MM.1S (cell line): ENCODE measurements at regions not wholly inside any gene's neighbourhood (a gene's known extent, or its start where the extent isn't known, plus 50 kb on each side); places are given as distances from the start of the nearest gene placed in this dataset.

Experiments
- DNase-seq: peaks from one replicate; pipeline ENCODE4 v3.0.0-alpha.2; 2015
- H2AFZ ChIP-seq: fragments of 300-600 bp; sonication (generic); 2 replicates; pipeline ENCODE4 v1.6.0; 2016; ENCODE audit warnings: antibody characterized with exemption, low read length
- H3F3A ChIP-seq: fragments of 300-600 bp; sonication (generic); 2 replicates; pipeline ENCODE4 v1.6.1; 2016; ENCODE audit warnings: mild to moderate bottlenecking, antibody characterized with exemption, low read length, moderate library complexity, mixed read lengths; ENCODE audit not compliant: insufficient read depth
- H3K27ac ChIP-seq: fragments of 300-600 bp; sonication (generic); 2 replicates; pipeline ENCODE4 v1.5.1; 2016; ENCODE audit warnings: mild to moderate bottlenecking, low read length
- H3K27me3 ChIP-seq: fragments of 300-600 bp; sonication (generic); replicated peaks from 2 replicates; pipeline ENCODE4 v1.6.0; 2016; ENCODE audit warnings: low read length; ENCODE audit not compliant: insufficient read depth
- H3K36me3 ChIP-seq: fragments of 300-600 bp; sonication (generic); replicated peaks from 2 replicates; pipeline ENCODE4 v1.6.1; 2016; ENCODE audit warnings: mild to moderate bottlenecking, low read length, mixed read lengths; ENCODE audit not compliant: insufficient read depth
- H3K4me1 ChIP-seq: fragments of 300-600 bp; sonication (generic); 2 replicates; pipeline ENCODE4 v1.6.1; 2016; ENCODE audit warnings: low read length, mixed read lengths
- H3K4me2 ChIP-seq: fragments of 300-600 bp; sonication (generic); 2 replicates; pipeline ENCODE4 v1.6.0; 2016; ENCODE audit warnings: low read depth, low read length
- H3K4me3 ChIP-seq: fragments of 300-600 bp; sonication (generic); 2 replicates; pipeline ENCODE4 v1.5.1; 2016; ENCODE audit warnings: low read length, mixed read lengths
- H3K79me2 ChIP-seq: fragments of 300-600 bp; sonication (generic); 2 replicates; pipeline ENCODE4 v1.6.1; 2016; ENCODE audit warnings: mixed run types, low read length, mixed read lengths
- H3K9ac ChIP-seq: fragments of 300-600 bp; sonication (generic); 2 replicates; pipeline ENCODE4 v1.6.1; 2016; ENCODE audit warnings: low read length, mixed read lengths
- H3K9me2 ChIP-seq: fragments of 300-600 bp; sonication (generic); replicated peaks from 2 replicates; pipeline ENCODE4 v1.6.1; 2016; ENCODE audit warnings: mild to moderate bottlenecking, low read length, mixed read lengths; ENCODE audit not compliant: insufficient read depth
- H3K9me3 ChIP-seq: fragments of 300-600 bp; sonication (generic); replicated peaks from 2 replicates; pipeline ENCODE4 v1.6.1; 2016; ENCODE audit warnings: mild to moderate bottlenecking, low read length, mixed read lengths; ENCODE audit not compliant: insufficient read depth
- H4K20me1 ChIP-seq: fragments of 300-600 bp; sonication (generic); 2 replicates; pipeline ENCODE4 v1.6.1; 2016; ENCODE audit warnings: mild to moderate bottlenecking, low read length, moderate library complexity, mixed read lengths; ENCODE audit not compliant: insufficient read depth
- CTCF ChIP-seq: fragments of 300-600 bp; sonication (generic); IDR thresholded peaks from 2 replicates; pipeline ENCODE4 v1.5.1; 2016; ENCODE audit warnings: antibody characterized with exemption, low read length, mixed read lengths
- EZH2 ChIP-seq: fragments of 300-600 bp; sonication (generic); optimal IDR thresholded peaks from 2 replicates; pipeline ENCODE3; 2017; ENCODE audit warnings: low read depth, mild to moderate bottlenecking, antibody characterized with exemption, low read length, mixed read lengths
- EZH2phosphoT487 ChIP-seq: fragments of 300-600 bp; sonication (generic); IDR thresholded peaks from 2 replicates; pipeline ENCODE4 v1.6.1; 2018; ENCODE audit warnings: antibody characterized with exemption, low read length

DNA sequence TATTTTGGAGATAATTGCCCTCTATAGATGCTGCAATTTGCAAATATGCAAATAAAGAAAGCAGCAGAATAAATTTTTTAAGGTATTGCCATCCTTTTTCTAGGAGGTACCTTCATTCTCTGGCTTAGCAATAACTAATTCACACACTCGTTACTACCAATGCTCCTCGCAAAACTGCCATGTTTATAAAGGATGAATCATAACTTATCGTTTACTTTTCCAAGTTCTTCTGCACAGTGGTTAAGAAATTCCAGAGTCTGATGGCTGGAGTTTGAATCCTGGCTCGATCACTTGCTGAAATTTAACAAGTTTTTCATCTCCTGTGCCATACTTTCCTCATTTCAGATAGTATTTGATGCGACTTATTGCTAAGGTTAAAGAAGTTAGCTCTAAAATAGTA, 708.6 kb upstream of the KLHL1 start:
- no peak for DNase-seq
- Histone ChIP-seq H3K9me3 (no peaks in the 10 kb centered on the region), H4K20me1 (no peaks in the 10 kb centered on the region), H3K4me2 (no peak overlapping the region), H3K4me1 (no peaks in the 10 kb centered on the region), H3K4me3 (no peak overlapping the region), H3K27ac (no peak overlapping the region), H3K9ac (no peak overlapping the region), H2AFZ (no peak overlapping the region), H3K27me3 (no peaks in the 10 kb centered on the region), H3F3A (no peaks in the 10 kb centered on the region), H3K36me3 (no peaks in the 10 kb centered on the region), H3K79me2 (no peaks in the 10 kb centered on the region), H3K9me2 (no peaks in the 10 kb centered on the region)
- TF ChIP-seq EZH2phosphoT487 (no peak), EZH2 (no peak), CTCF (no peak)

- DNase-seq = no peak
- Histone ChIP-seq H2AFZ (no peak overlapping the region), H3K9ac (no peak overlapping the region), H4K20me1 (no peaks in the 10 kb centered on the region), H3K27me3 (no peaks in the 10 kb centered on the region), H3K36me3 (no peaks in the 10 kb centered on the region), H3F3A (no peaks in the 10 kb centered on the region), H3K9me3 (no peaks in the 10 kb centered on the region), H3K4me1 (no peaks in the 10 kb centered on the region), H3K27ac (no peak overlapping the region), H3K79me2 (no peaks in the 10 kb centered on the region), H3K4me3 (no peak overlapping the region), H3K4me2 (no peak overlapping the region), H3K9me2 (no peaks in the 10 kb centered on the region)
- TF ChIP-seq EZH2 = no peak
- no peak for TF ChIP-seq EZH2phosphoT487
- no peak for TF ChIP-seq CTCF
These were observed 706.4 kb upstream of the KLHL1 start for GRCh38 chr13:70814684-70815083.

DNA sequence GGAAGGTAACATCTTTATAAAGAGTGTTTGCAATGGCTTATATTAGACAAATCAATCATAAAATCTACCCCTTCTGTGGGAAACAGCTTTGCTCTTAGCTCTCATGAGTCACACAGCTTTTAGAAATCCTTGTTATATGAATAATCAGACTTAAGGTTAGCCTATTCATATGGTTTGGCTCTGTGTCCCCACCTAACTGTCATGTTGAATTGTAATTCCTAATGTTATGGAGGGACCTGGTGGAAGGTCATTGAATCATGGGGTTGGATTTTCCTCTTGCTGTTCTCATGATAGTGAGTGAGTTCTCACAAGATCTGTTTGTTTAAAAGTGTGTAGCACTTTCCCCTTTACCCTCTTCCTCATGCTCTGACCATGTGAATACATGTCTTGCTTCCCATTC, 704.2 kb upstream of the KLHL1 start:
- H3K4me1 ChIP-seq = no peaks in the 10 kb centered on the region
- H3F3A ChIP-seq = no peaks in the 10 kb centered on the region
- H2AFZ ChIP-seq = no peak overlapping the region
- no peak overlapping the region for H3K4me3 ChIP-seq
- no peak for DNase-seq
- no peaks in the 10 kb centered on the region for H3K27me3 ChIP-seq
- no peaks in the 10 kb centered on the region for H3K9me2 ChIP-seq
- H3K36me3 ChIP-seq = no peaks in the 10 kb centered on the region
- H3K9ac ChIP-seq = no peak overlapping the region
- H3K9me3 ChIP-seq = no peaks in the 10 kb centered on the region
- H3K4me2 ChIP-seq = no peak overlapping the region
- TF ChIP-seq EZH2 = no peak
- no peak for TF ChIP-seq CTCF
- no peak for TF ChIP-seq EZH2phosphoT487
- H3K79me2 ChIP-seq = no peaks in the 10 kb centered on the region
- no peak overlapping the region for H3K27ac ChIP-seq
- H4K20me1 ChIP-seq = no peaks in the 10 kb centered on the region

- no peak for DNase-seq
- TF ChIP-seq CTCF = no peak
- TF ChIP-seq EZH2 = no peak
- no peak for TF ChIP-seq EZH2phosphoT487
- no peak overlapping the region for H3K4me3 ChIP-seq
- no peak overlapping the region for H3K4me2 ChIP-seq
- no peaks in the 10 kb centered on the region for H4K20me1 ChIP-seq
- no peaks in the 10 kb centered on the region for H3K27me3 ChIP-seq
- no peaks in the 10 kb centered on the region for H3K4me1 ChIP-seq
- no peaks in the 10 kb centered on the region for H3K79me2 ChIP-seq
- no peaks in the 10 kb centered on the region for H3K9me2 ChIP-seq
- no peak overlapping the region for H2AFZ ChIP-seq
- no peak overlapping the region for H3K9ac ChIP-seq
- no peaks in the 10 kb centered on the region for H3K36me3 ChIP-seq
- H3K27ac ChIP-seq = no peak overlapping the region
- H3K9me3 ChIP-seq = no peaks in the 10 kb centered on the region
- no peaks in the 10 kb centered on the region for H3F3A ChIP-seq
These were observed 701.3 kb upstream of the KLHL1 start for GRCh38 chr13:70809588-70809987.
